HFF-Myc (cell line): ENCODE measurements at regions not wholly inside any gene's neighbourhood (a gene's known extent, or its start where the extent isn't known, plus 50 kb on each side); places are given as distances from the start of the nearest gene placed in this dataset.

ENCODE experiments used
- DNase-seq: peaks from one replicate; pipeline ENCODE4 v3.0.0-alpha.2; 2011; ENCODE audit warnings: low read depth; ENCODE audit errors: extremely low read depth
- H3K4me3 ChIP-seq: replicated peaks from 2 replicates; pipeline ENCODE4 v1.5.1; 2011; ENCODE audit warnings: low read depth, mild to moderate bottlenecking, control low read depth, low read length
- TF ChIP-seq, protein P1 (sequence below): IDR thresholded peaks from 2 replicates; pipeline ENCODE4 v1.5.1; 2012; ENCODE audit warnings: mild to moderate bottlenecking, low read depth, low read length, control low read depth; ENCODE audit errors: missing control alignments

DNA sequence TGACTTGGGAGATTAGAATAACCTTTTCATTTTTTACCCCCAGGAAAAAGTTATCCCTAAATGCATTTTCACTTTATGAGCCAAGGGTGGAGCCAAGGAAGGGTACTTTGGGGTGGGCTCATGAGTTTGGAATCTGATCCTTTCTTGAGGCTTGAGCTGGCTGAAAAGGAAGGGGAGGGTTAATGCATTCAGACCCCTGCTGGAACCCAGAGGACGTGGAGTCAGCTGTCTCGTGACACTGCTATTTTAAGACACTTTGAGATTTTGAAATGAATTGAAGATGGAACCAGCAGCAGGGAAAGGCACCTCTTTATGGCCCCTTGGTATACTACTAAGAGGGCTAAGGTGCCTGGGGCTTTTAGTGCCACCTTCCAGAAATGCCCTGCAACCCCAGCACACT is 90.4 kb downstream of the MARCHF4 start:
- TF ChIP-seq, protein P1, sequence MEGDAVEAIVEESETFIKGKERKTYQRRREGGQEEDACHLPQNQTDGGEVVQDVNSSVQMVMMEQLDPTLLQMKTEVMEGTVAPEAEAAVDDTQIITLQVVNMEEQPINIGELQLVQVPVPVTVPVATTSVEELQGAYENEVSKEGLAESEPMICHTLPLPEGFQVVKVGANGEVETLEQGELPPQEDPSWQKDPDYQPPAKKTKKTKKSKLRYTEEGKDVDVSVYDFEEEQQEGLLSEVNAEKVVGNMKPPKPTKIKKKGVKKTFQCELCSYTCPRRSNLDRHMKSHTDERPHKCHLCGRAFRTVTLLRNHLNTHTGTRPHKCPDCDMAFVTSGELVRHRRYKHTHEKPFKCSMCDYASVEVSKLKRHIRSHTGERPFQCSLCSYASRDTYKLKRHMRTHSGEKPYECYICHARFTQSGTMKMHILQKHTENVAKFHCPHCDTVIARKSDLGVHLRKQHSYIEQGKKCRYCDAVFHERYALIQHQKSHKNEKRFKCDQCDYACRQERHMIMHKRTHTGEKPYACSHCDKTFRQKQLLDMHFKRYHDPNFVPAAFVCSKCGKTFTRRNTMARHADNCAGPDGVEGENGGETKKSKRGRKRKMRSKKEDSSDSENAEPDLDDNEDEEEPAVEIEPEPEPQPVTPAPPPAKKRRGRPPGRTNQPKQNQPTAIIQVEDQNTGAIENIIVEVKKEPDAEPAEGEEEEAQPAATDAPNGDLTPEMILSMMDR = no peak
- no peak overlapping the region for H3K4me3 ChIP-seq
- no peak for DNase-seq

DNA sequence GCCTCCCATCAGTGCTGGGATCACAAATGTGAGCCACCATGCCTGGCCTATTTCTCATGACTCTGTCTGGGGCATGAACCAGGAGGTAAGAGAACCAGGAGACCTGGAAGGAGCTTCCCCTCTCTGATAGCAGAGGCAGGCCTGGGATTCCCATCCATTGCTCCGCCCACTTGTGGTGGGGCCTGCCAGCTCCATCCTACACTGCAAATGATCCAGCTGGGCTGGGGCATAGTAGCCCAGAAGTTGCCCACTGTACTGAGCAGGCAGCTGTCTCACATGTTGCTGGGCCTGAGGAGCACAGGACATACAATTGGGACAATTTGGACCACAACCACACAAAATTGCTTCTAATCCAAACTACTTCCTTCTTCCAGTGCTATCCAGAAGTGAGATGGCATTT is 91.0 kb downstream of the MARCHF4 start:
- DNase-seq = no peak
- TF ChIP-seq, protein P1 = no peak
- no peak overlapping the region for H3K4me3 ChIP-seq

DNA sequence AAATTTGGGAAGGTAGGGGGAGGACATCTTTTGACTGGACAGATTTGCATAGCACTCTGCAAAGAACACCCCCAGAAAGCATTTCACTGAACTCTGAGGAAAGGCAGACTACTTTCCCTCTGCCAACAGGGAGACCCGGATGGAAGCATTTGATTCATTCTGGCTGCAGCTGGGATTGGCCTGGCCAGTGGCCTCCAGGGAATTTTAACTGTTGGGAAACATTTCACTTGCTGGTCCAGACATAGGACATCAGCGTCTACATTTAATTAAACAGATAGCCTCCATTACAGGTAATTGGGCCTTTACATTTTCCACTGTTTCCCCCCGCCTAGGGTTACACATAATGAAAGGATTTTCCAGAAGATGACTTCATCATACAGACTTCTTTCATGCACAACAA is 92.8 kb downstream of the MARCHF4 start:
- no peak overlapping the region for H3K4me3 ChIP-seq
- TF ChIP-seq, protein P1 = no peak

DNA sequence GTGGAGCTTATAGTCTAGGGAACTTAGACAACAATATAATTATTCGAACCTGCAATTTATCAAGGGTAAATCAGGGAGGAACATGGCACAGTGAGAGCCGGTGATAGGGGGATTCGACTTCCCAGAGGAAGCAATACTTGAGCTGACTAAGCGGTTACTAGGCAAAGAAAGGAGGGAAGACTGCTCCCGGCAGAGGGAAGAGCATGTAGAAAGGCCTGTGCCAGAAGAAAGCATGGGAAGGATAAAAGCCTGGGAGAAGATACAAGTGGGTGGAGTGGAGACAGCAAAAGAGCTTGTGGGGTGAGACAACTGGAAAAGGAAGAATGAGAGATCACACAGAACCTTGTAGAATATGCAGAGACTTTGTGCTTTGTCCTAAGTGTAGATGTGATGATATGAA is 93.3 kb downstream of the MARCHF4 start:
- H3K4me3 ChIP-seq = no peak overlapping the region
- no peak for DNase-seq
- TF ChIP-seq, protein P1 = no peak

More for the DNA sequence above, 92.8 kb downstream of the MARCHF4 start:
- DNase-seq = no peak

DNA sequence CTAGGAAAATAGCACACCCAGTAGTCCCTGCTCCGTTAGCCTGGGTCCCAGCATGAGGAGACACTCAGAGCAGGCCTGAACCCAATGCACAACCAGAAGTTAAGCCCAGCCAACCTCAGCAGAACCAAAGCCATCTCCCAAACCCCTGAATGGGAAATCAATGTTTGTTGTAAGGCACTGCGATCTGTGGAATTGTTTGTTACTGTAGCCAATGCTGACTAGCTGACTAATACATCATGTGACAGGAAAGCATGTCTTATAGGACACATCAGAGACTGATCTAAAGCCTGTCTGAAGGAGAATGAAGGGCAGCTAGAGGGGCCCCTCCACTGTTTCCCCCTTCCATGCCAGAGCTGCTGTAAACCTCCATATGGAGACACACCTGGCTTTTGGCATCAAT is 96.4 kb downstream of the MARCHF4 start:
- no peak overlapping the region for H3K4me3 ChIP-seq
- TF ChIP-seq, protein P1 = no peak
- no peak for DNase-seq

DNA sequence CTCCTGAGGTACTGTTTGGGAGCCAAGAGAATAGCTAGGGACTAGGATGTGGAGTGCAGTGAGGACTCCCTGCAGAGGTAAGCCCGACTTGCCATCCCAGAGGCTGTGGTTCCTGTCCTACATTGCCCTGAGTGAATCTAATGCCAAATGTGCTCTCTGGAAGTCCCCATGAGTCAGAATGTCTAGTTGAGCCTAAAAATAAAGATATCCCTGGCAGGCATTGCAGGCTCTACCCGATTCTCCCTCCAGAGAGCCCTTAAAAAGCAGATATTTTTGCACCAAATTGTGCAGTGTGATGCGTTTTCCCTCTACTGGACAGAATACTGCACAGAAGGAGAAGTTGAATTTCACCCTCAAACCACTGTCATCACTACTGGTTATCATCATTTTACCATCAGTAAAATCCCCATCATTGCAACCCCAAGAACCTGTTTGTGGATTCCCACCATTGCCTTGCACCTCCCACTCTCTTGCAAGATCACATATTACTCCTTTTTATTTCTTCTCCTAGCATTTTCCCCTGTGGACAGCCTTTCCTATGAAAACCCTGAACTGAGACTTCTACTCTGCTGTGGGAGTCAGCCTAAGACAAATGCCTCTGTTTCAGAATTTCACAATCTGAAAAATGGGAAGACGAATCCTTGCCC is 98.0 kb downstream of the MARCHF4 start:
- no peak for DNase-seq
- TF ChIP-seq, protein P1 = no peak
- H3K4me3 ChIP-seq = no peak overlapping the region

DNA sequence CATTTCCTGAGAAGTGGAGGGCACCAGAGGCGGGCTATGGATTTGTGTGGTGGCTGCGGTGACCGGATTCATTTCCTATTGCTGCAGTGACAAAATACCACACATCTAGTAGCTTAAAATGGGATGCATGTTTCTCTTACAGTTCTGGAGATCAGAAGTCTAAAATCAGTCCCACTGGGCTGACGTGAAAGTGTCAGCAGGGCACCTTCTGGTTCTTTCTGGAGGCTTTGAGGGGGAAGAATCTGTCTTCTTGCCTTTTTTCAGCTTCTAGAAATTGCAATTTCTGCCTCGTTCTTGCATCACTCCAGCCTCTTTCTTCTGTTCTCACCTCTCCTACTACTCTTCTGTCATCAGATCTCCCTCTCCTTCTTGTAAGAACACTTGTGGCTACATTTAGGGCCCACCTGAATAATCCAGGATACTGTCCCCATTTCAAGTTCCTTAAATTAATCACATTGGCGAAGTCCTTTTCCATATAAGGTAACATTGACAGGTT is 111.2 kb downstream of the MARCHF4 start:
- TF ChIP-seq, protein P1 = no peak
- no peak overlapping the region for H3K4me3 ChIP-seq
- no peak for DNase-seq
